GM12874 (cell line): ENCODE measurements at regions not wholly inside any gene's neighbourhood (a gene's known extent, or its start where the extent isn't known, plus 50 kb on each side); places are given as distances from the start of the nearest gene placed in this dataset.

ENCODE experiments used
- CTCF ChIP-seq: IDR thresholded peaks from 2 replicates; pipeline ENCODE4 v1.5.1; 2011; ENCODE audit warnings: low read depth, mild to moderate bottlenecking, control low read depth, low read length, moderate library complexity; ENCODE audit not compliant: insufficient read depth

GRCh38 chr12:132416121-132416673 is 73.8 kb upstream of the FBRSL1 start:
- TF ChIP-seq CTCF: no peak

GRCh38 chr12:132415327-132416120 is 74.4 kb upstream of the FBRSL1 start:
- no peak for TF ChIP-seq CTCF

- peak; percentile 91 for TF ChIP-seq CTCF
These were observed 75.2 kb upstream of the FBRSL1 start for GRCh38 chr12:132414634-132415326.

- TF ChIP-seq CTCF: peak; percentile 64
These were observed 75.9 kb upstream of the FBRSL1 start for GRCh38 chr12:132413931-132414588.

- no peak for TF ChIP-seq CTCF
These were observed 78.5 kb upstream of the FBRSL1 start for GRCh38 chr12:132411457-132411856.

- no peak for TF ChIP-seq CTCF
These were observed 79.1 kb upstream of the FBRSL1 start for GRCh38 chr12:132410849-132411248.

- TF ChIP-seq CTCF: no peak
These were observed 79.7 kb upstream of the FBRSL1 start for GRCh38 chr12:132410296-132410625.
